GM23248 (cell line): ENCODE measurements at regions not wholly inside any gene's neighbourhood (a gene's known extent, or its start where the extent isn't known, plus 50 kb on each side); places are given as distances from the start of the nearest gene placed in this dataset.

ENCODE experiments used
- DNase-seq: peaks from one replicate; pipeline ENCODE4 v3.0.0-alpha.2; 2015
- H2AFZ ChIP-seq: fragments of 200-600 bp; sonication (generic); 2 replicates; pipeline ENCODE4 v1.6.1; 2016; ENCODE audit warnings: antibody characterized with exemption
- H3F3A ChIP-seq: fragments of 200-600 bp; sonication (generic); 2 replicates; pipeline ENCODE4 v1.6.1; 2016; ENCODE audit warnings: mild to moderate bottlenecking, antibody characterized with exemption, mixed run types; ENCODE audit not compliant: insufficient read depth
- H3K27ac ChIP-seq: fragments of 200-600 bp; sonication (generic); 2 replicates; pipeline ENCODE4 v1.5.1; 2016; ENCODE audit warnings: mild to moderate bottlenecking
- H3K27me3 ChIP-seq: fragments of 200-600 bp; sonication (generic); replicated peaks from 2 replicates; pipeline ENCODE4 v1.6.1; 2016; ENCODE audit warnings: mild to moderate bottlenecking; ENCODE audit not compliant: insufficient read depth
- H3K36me3 ChIP-seq: fragments of 200-600 bp; sonication (generic); 2 replicates; pipeline ENCODE4 v1.6.1; 2016; ENCODE audit warnings: low read depth, mild to moderate bottlenecking
- H3K4me1 ChIP-seq: fragments of 200-600 bp; sonication (generic); 2 replicates; pipeline ENCODE4 v1.6.1; 2016; ENCODE audit warnings: mild to moderate bottlenecking; ENCODE audit not compliant: insufficient read depth
- H3K4me2 ChIP-seq: fragments of 200-600 bp; sonication (generic); one replicate; pipeline ENCODE4 v1.6.1; 2016; ENCODE audit warnings: mild to moderate bottlenecking; ENCODE audit not compliant: unreplicated experiment
- H3K4me3 ChIP-seq: fragments of 200-600 bp; sonication (generic); 2 replicates; pipeline ENCODE4 v1.5.1; 2016; ENCODE audit warnings: mild to moderate bottlenecking
- H3K79me2 ChIP-seq: fragments of 200-600 bp; sonication (generic); 2 replicates; pipeline ENCODE4 v1.6.1; 2016; ENCODE audit warnings: mild to moderate bottlenecking; ENCODE audit not compliant: insufficient read depth
- H3K9ac ChIP-seq: fragments of 200-600 bp; sonication (generic); 2 replicates; pipeline ENCODE4 v1.6.1; 2016; ENCODE audit warnings: mild to moderate bottlenecking
- H3K9me2 ChIP-seq: fragments of 200-600 bp; sonication (generic); 2 replicates; pipeline ENCODE4 v1.6.1; 2016; ENCODE audit warnings: mixed run types, mild to moderate bottlenecking, moderate library complexity; ENCODE audit not compliant: insufficient read depth
- H3K9me3 ChIP-seq: fragments of 200-600 bp; sonication (generic); one replicate; pipeline ENCODE4 v1.6.1; 2017; ENCODE audit warnings: low read depth
- H4K20me1 ChIP-seq: fragments of 200-600 bp; sonication (generic); 2 replicates; pipeline ENCODE4 v1.6.0; 2016; ENCODE audit not compliant: insufficient read depth
- EZH2 ChIP-seq: fragments of 200-600 bp; sonication (generic); IDR thresholded peaks from 2 replicates; pipeline ENCODE4 v1.6.1; 2018; ENCODE audit warnings: antibody characterized with exemption, mild to moderate bottlenecking; ENCODE audit not compliant: insufficient read depth, poor library complexity, severe bottlenecking
- EZH2phosphoT487 ChIP-seq: fragments of 200-600 bp; sonication (generic); IDR thresholded peaks from 2 replicates; pipeline ENCODE4 v1.6.1; 2018; ENCODE audit warnings: antibody characterized with exemption, moderate library complexity, mild to moderate bottlenecking, low read depth; ENCODE audit not compliant: insufficient read depth
- WGBS, 2 experiments: methylation state at CpG; one replicate each; pipeline ENCODE4 v1.1.6; 2015 to 2017; ENCODE audit warnings: low lambda C conversion rate in 2 of 2, low coverage in 1 of 2; ENCODE audit errors: missing lambda C conversion rate in 2 of 2; 5-methylcytosine and 5-hydroxymethylcytosine counted together
- in situ Hi-C: fragments of 300-500 bp; cut with MboI; formaldehyde crosslinking; loops from 2 replicates; pipeline ENCODE4 v1.15.0; 2020

DNA sequence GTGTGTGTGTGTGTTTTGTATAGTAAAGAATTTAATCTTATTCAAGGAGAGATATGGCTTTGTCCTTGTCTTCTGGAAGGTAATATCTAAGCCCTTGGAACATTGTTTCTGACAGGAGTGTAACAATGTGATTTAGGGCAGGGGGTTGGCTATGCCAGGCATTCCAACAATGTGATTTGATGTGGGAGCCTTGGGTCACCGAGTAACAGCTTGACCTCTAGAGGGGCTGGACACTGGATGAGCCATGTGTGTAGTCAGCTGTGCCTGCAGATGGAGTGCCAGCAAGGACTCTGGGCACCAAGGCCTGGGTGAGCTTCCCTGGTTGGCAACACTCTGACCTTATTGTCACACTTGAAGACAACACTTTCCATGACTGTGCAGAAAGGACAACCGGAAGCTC is 336.1 kb upstream of the ZP4 start:
- in situ Hi-C loops, result no loop called here
- Histone ChIP-seq H2AFZ (no peak overlapping the region), H3K4me3 (no peak overlapping the region), H4K20me1 (no peaks in the 10 kb centered on the region), H3K9me2 (no peaks in the 10 kb centered on the region), H3K9ac (no peak overlapping the region), H3F3A (no peaks in the 10 kb centered on the region), H3K27me3 (no peaks in the 10 kb centered on the region), H3K4me2 (no peak overlapping the region), H3K4me1 (no peaks in the 10 kb centered on the region), H3K79me2 (no peaks in the 10 kb centered on the region), H3K27ac (no peak overlapping the region), H3K9me3 (no peaks in the 10 kb centered on the region), H3K36me3 (no peaks in the 10 kb centered on the region)
- WGBS, 2 experiments, result 24 to 30% methylated on average over 2 of the region's 2 CpGs
- no peak for TF ChIP-seq EZH2phosphoT487
- no peak for TF ChIP-seq EZH2
- DNase-seq, result no peak

- no peaks in the 10 kb centered on the region for H3K9me2 ChIP-seq
- in situ Hi-C loops, result no loop called here
- H3K4me1 ChIP-seq, result no peaks in the 10 kb centered on the region
- WGBS, 2 experiments, result 5 to 13% methylated on average over 3 of the region's 3 CpGs
- TF ChIP-seq EZH2, result no peak
- TF ChIP-seq EZH2phosphoT487, result no peak
- no peaks in the 10 kb centered on the region for H3K27me3 ChIP-seq
- H3K36me3 ChIP-seq, result no peaks in the 10 kb centered on the region
- H2AFZ ChIP-seq, result no peak overlapping the region
- H3K27ac ChIP-seq, result no peak overlapping the region
- H3K9me3 ChIP-seq, result no peaks in the 10 kb centered on the region
- H3F3A ChIP-seq, result no peaks in the 10 kb centered on the region
- no peak overlapping the region for H3K9ac ChIP-seq
- H3K4me2 ChIP-seq, result no peak overlapping the region
- no peaks in the 10 kb centered on the region for H3K79me2 ChIP-seq
- DNase-seq, result no peak
- H4K20me1 ChIP-seq, result no peaks in the 10 kb centered on the region
- no peak overlapping the region for H3K4me3 ChIP-seq
Measured at GRCh38 chr1:238223076-238223640, 332.4 kb upstream of the ZP4 start.

DNA sequence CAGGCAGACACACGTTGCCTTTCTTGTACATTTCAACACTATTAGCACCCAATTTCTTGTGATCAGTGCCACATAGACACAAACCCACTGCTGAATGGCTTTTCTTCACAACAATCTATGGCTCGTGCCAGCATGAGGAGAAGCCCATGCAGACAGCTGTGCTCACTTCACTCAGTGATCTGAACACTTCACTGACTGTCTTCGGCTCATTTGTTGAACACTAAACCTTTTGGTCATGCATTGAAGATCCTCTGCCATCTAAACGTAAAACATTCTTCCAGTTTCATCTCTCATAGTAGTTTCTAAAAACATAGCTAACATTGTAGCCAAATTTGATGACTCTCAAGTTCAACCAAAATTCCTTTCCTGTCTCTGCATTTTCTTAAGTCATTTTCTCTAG is 331.0 kb upstream of the ZP4 start:
- Histone ChIP-seq H3K27me3 (no peaks in the 10 kb centered on the region), H2AFZ (no peak overlapping the region), H3K27ac (no peak overlapping the region), H3K4me3 (no peak overlapping the region), H3F3A (no peaks in the 10 kb centered on the region), H3K79me2 (no peaks in the 10 kb centered on the region), H3K9me2 (no peaks in the 10 kb centered on the region), H3K9ac (no peak overlapping the region), H3K36me3 (no peaks in the 10 kb centered on the region), H4K20me1 (no peaks in the 10 kb centered on the region), H3K9me3 (no peaks in the 10 kb centered on the region), H3K4me1 (no peaks in the 10 kb centered on the region), H3K4me2 (no peak overlapping the region)
- WGBS, 2 experiments, result 14 to 15% methylated on average over 4 of the region's 4 CpGs
- in situ Hi-C loops, result no loop called here
- DNase-seq, result no peak
- TF ChIP-seq EZH2 (no peak), EZH2phosphoT487 (no peak)

GRCh38 chr1:238214449-238214848 is 323.7 kb upstream of the ZP4 start:
- DNase-seq, result no peak
- Histone ChIP-seq H3K27ac (no peak overlapping the region), H3K36me3 (no peaks in the 10 kb centered on the region), H3K4me1 (no peaks in the 10 kb centered on the region), H3K9me2 (no peaks in the 10 kb centered on the region), H3K9ac (no peak overlapping the region), H3K4me2 (no peak overlapping the region), H3F3A (no peaks in the 10 kb centered on the region), H3K79me2 (no peaks in the 10 kb centered on the region), H2AFZ (no peak overlapping the region), H4K20me1 (no peaks in the 10 kb centered on the region), H3K9me3 (no peaks in the 10 kb centered on the region), H3K27me3 (no peaks in the 10 kb centered on the region), H3K4me3 (no peak overlapping the region)
- in situ Hi-C loops, result no loop called here
- 3 to 4% methylated on average over 2 of the region's 2 CpGs for WGBS, 2 experiments
- TF ChIP-seq EZH2phosphoT487 (no peak), EZH2 (no peak)
